SK-N-SH treated with all-trans-retinoic acid at 6 μM for 48 hours (cell line): ENCODE measurements at regions not wholly inside any gene's neighbourhood (a gene's known extent, or its start where the extent isn't known, plus 50 kb on each side); places are given as distances from the start of the nearest gene placed in this dataset.

Experiments
- ATAC-seq: fragments of 200-7000 bp; cut with Tn5 transposase; 3 replicates; pipeline ENCODE4 v1.9.1; 2020; ENCODE audit warnings: mild to moderate bottlenecking, moderate library complexity
- BACH2 ChIP-seq: fragments of 250-450 bp; sonication (Bioruptor Pico); IDR thresholded peaks from 2 replicates; pipeline ENCODE4 v1.9.0; 2021; ENCODE audit warnings: mild to moderate bottlenecking, borderline replicate concordance
- CSDC2 ChIP-seq: fragments of 250-450 bp; sonication (Bioruptor Pico); IDR thresholded peaks from 2 replicates; pipeline ENCODE4 v1.5.0; 2020; ENCODE audit warnings: mild to moderate bottlenecking, moderate library complexity
- ESRRG ChIP-seq: fragments of 250-450 bp; sonication (Bioruptor Pico); IDR thresholded peaks from 2 replicates; pipeline ENCODE4 v1.6.1; 2021; ENCODE audit warnings: mild to moderate bottlenecking
- GLIS3 ChIP-seq: fragments of 250-450 bp; sonication (Bioruptor Pico); IDR thresholded peaks from 2 replicates; pipeline ENCODE4 v1.5.0; 2020; ENCODE audit warnings: mild to moderate bottlenecking, moderate library complexity
- OSR1 ChIP-seq: fragments of 250-450 bp; sonication (Bioruptor Pico); IDR thresholded peaks from 2 replicates; pipeline ENCODE4 v1.8.0; 2022; ENCODE audit warnings: moderate library complexity, mild to moderate bottlenecking, inconsistent platforms
- RARB ChIP-seq: fragments of 250-450 bp; sonication (Bioruptor Pico); IDR thresholded peaks from 2 replicates; pipeline ENCODE4 v1.8.0; 2021; ENCODE audit warnings: mild to moderate bottlenecking, moderate library complexity
- SNAI2 ChIP-seq: fragments of 250-450 bp; sonication (Bioruptor Pico); IDR thresholded peaks from 2 replicates; pipeline ENCODE4 v1.5.0; 2020; ENCODE audit warnings: mild to moderate bottlenecking, moderate library complexity
- TCF4 ChIP-seq: fragments of 250-450 bp; sonication (Bioruptor Pico); IDR thresholded peaks from 2 replicates; pipeline ENCODE4 v1.8.0; 2021; ENCODE audit warnings: mild to moderate bottlenecking, moderate library complexity, borderline replicate concordance
- TOX ChIP-seq: fragments of 250-450 bp; sonication (Bioruptor Pico); IDR thresholded peaks from 2 replicates; pipeline ENCODE4 v1.8.0; 2021; ENCODE audit warnings: mild to moderate bottlenecking, moderate library complexity, borderline replicate concordance
- ZC3H10 ChIP-seq: fragments of 250-450 bp; sonication (Bioruptor Pico); IDR thresholded peaks from 2 replicates; pipeline ENCODE4 v1.5.1; 2021; ENCODE audit warnings: mild to moderate bottlenecking, moderate library complexity
- ZFP3 ChIP-seq: fragments of 250-450 bp; sonication (Bioruptor Pico); IDR thresholded peaks from 2 replicates; pipeline ENCODE4 v1.5.0; 2020; ENCODE audit warnings: mild to moderate bottlenecking, moderate library complexity
- ZFP30 ChIP-seq: fragments of 450-650 bp; formaldehyde crosslinking; IDR thresholded peaks from 2 replicates; pipeline ENCODE4 v1.5.0; 2022; ENCODE audit warnings: mild to moderate bottlenecking, moderate library complexity
- ZNF70 ChIP-seq: fragments of 450-650 bp; formaldehyde crosslinking; IDR thresholded peaks from 2 replicates; pipeline ENCODE4 v1.5.0; 2020; ENCODE audit warnings: mild to moderate bottlenecking, moderate library complexity
- ZNF8 ChIP-seq: fragments of 450-650 bp; formaldehyde crosslinking; IDR thresholded peaks from 2 replicates; pipeline ENCODE4 v1.5.0; 2020; ENCODE audit warnings: mild to moderate bottlenecking, moderate library complexity
- TF ChIP-seq, protein P1 (sequence below): fragments of 250-450 bp; sonication (Bioruptor Pico); IDR thresholded peaks from 2 replicates; pipeline ENCODE4 v1.8.0; 2020; ENCODE audit warnings: mild to moderate bottlenecking, moderate library complexity, borderline replicate concordance
- TF ChIP-seq, protein P2 (sequence below): fragments of 250-450 bp; sonication (Bioruptor Pico); IDR thresholded peaks from 2 replicates; pipeline ENCODE4 v1.5.0; 2020; ENCODE audit warnings: mild to moderate bottlenecking, moderate library complexity
- TF ChIP-seq, protein P3 (sequence below): fragments of 250-450 bp; sonication (Bioruptor Pico); IDR thresholded peaks from 2 replicates; pipeline ENCODE4 v1.5.1; 2021; ENCODE audit warnings: mild to moderate bottlenecking, moderate library complexity
- TF ChIP-seq, protein P4 (sequence below): fragments of 250-450 bp; sonication (Bioruptor Pico); IDR thresholded peaks from 2 replicates; pipeline ENCODE4 v1.5.1; 2020; ENCODE audit warnings: low read depth, mild to moderate bottlenecking, moderate library complexity
- TF ChIP-seq, protein P5 (sequence below): fragments of 250-450 bp; sonication (Bioruptor Pico); IDR thresholded peaks from 2 replicates; pipeline ENCODE4 v1.8.0; 2021; ENCODE audit warnings: low read depth, mild to moderate bottlenecking, moderate library complexity, borderline replicate concordance

DNA sequence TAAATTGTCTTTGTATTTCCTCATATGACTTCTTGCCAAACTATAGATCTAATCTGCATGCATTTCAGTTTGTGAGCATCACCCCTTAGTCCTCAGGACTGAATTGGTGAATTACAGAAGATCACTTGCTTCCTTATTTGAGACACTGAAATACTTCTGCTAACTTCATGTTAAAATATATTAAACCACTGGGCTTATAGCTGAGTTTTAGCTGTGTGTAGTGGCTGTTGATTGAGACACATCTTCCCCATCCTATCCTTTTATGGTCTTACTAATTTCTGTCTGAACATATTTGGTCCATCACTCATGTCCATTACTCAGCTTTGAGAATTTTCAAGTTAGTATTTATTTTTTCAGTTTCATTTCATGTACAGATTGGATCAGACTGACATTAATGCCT is 295.9 kb downstream of the PSAT1 start (continued):
- TF ChIP-seq, protein P1, sequence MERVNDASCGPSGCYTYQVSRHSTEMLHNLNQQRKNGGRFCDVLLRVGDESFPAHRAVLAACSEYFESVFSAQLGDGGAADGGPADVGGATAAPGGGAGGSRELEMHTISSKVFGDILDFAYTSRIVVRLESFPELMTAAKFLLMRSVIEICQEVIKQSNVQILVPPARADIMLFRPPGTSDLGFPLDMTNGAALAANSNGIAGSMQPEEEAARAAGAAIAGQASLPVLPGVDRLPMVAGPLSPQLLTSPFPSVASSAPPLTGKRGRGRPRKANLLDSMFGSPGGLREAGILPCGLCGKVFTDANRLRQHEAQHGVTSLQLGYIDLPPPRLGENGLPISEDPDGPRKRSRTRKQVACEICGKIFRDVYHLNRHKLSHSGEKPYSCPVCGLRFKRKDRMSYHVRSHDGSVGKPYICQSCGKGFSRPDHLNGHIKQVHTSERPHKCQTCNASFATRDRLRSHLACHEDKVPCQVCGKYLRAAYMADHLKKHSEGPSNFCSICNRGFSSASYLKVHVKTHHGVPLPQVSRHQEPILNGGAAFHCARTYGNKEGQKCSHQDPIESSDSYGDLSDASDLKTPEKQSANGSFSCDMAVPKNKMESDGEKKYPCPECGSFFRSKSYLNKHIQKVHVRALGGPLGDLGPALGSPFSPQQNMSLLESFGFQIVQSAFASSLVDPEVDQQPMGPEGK (CRISPR knock-in tag): no peak
- TF ChIP-seq ZFP3 (CRISPR knock-in tag) (no peak), ZNF70 (CRISPR knock-in tag) (no peak), BACH2 (no peak), ZNF8 (CRISPR knock-in tag) (no peak), CSDC2 (no peak)
- TF ChIP-seq, protein P2, sequence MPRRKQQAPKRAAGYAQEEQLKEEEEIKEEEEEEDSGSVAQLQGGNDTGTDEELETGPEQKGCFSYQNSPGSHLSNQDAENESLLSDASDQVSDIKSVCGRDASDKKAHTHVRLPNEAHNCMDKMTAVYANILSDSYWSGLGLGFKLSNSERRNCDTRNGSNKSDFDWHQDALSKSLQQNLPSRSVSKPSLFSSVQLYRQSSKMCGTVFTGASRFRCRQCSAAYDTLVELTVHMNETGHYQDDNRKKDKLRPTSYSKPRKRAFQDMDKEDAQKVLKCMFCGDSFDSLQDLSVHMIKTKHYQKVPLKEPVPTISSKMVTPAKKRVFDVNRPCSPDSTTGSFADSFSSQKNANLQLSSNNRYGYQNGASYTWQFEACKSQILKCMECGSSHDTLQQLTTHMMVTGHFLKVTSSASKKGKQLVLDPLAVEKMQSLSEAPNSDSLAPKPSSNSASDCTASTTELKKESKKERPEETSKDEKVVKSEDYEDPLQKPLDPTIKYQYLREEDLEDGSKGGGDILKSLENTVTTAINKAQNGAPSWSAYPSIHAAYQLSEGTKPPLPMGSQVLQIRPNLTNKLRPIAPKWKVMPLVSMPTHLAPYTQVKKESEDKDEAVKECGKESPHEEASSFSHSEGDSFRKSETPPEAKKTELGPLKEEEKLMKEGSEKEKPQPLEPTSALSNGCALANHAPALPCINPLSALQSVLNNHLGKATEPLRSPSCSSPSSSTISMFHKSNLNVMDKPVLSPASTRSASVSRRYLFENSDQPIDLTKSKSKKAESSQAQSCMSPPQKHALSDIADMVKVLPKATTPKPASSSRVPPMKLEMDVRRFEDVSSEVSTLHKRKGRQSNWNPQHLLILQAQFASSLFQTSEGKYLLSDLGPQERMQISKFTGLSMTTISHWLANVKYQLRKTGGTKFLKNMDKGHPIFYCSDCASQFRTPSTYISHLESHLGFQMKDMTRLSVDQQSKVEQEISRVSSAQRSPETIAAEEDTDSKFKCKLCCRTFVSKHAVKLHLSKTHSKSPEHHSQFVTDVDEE (CRISPR knock-in tag): no peak
- TF ChIP-seq, protein P3, sequence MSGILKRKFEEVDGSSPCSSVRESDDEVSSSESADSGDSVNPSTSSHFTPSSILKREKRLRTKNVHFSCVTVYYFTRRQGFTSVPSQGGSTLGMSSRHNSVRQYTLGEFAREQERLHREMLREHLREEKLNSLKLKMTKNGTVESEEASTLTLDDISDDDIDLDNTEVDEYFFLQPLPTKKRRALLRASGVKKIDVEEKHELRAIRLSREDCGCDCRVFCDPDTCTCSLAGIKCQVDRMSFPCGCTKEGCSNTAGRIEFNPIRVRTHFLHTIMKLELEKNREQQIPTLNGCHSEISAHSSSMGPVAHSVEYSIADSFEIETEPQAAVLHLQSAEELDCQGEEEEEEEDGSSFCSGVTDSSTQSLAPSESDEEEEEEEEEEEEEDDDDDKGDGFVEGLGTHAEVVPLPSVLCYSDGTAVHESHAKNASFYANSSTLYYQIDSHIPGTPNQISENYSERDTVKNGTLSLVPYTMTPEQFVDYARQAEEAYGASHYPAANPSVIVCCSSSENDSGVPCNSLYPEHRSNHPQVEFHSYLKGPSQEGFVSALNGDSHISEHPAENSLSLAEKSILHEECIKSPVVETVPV (CRISPR knock-in tag): no peak

DNA sequence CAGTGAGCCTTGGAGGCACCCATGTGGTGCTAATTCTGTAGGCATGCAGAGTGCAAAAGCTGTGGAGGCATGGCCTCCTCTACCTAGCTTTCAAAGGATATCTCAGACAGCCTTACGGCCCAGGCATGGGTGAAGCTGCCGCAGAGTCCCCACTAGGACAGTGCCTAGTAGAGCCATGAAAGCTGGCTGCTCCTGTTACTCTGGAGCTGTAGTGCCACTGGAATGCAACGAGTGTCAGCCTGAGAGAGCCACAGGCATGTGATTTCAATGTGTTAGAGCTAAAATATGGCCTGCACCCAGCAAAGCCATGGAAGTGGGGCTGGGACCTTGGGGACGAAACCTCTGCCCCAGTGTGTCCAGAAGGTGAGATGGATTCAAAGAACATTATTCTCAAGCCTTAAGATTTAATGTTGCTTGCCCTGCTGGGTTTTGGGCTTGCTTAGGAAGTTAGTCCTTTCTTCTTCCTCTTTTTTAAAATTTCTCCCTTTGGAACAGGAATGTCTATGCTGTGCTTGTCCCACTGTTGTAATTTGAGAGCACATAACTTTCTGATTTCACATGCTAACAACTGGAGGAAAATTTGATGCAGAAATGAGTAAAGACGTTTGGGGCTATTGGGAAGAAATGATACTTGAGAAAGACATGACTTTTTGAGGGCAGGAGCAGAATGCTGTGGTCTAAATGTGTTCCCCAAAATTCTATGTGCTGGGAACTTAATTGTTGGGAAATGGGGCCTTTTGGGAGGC is 298.4 kb downstream of the PSAT1 start:
- ATAC-seq: peak; percentile 50; the same call in 1 of the 3 replicates
- TF ChIP-seq, protein P4, sequence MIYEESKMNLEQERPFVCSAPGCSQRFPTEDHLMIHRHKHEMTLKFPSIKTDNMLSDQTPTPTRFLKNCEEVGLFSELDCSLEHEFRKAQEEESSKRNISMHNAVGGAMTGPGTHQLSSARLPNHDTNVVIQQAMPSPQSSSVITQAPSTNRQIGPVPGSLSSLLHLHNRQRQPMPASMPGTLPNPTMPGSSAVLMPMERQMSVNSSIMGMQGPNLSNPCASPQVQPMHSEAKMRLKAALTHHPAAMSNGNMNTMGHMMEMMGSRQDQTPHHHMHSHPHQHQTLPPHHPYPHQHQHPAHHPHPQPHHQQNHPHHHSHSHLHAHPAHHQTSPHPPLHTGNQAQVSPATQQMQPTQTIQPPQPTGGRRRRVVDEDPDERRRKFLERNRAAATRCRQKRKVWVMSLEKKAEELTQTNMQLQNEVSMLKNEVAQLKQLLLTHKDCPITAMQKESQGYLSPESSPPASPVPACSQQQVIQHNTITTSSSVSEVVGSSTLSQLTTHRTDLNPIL (CRISPR knock-in tag): no peak
- no peak for TF ChIP-seq ZFP3 (CRISPR knock-in tag)
- TF ChIP-seq SNAI2 (CRISPR knock-in tag): no peak
- TF ChIP-seq, protein P2 (CRISPR knock-in tag): no peak

DNA sequence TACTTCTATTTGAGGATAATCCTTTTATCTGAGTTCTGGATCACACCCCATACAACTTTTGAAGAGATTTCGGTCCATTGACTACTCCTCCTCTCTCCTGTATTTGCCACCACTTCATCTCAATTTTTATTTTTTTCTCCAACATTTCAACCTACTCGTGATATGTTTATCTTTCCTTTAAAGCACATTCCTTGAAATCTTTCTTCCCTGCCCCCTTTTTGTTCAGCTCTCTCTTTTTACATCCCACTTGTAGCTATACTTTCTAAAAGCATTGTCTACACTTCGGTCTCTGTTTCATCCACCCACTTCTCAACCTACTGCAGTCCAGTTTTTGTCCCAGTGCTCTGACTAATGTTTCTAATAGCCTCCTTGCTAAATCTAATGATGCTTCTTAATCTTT is 299.4 kb downstream of the PSAT1 start:
- no peak for TF ChIP-seq RARB (CRISPR knock-in tag)
- no peak for TF ChIP-seq ZC3H10
- no peak for TF ChIP-seq ZFP3 (CRISPR knock-in tag)
- TF ChIP-seq, protein P1 (CRISPR knock-in tag): no peak
- TF ChIP-seq TCF4 (CRISPR knock-in tag): no peak
- no peak for TF ChIP-seq CSDC2
- TF ChIP-seq OSR1 (CRISPR knock-in tag): no peak
- no peak for TF ChIP-seq TOX (CRISPR knock-in tag)
- TF ChIP-seq ZFP30 (CRISPR knock-in tag): no peak
- TF ChIP-seq GLIS3: no peak
- TF ChIP-seq ESRRG (CRISPR knock-in tag): no peak
- TF ChIP-seq, protein P5, sequence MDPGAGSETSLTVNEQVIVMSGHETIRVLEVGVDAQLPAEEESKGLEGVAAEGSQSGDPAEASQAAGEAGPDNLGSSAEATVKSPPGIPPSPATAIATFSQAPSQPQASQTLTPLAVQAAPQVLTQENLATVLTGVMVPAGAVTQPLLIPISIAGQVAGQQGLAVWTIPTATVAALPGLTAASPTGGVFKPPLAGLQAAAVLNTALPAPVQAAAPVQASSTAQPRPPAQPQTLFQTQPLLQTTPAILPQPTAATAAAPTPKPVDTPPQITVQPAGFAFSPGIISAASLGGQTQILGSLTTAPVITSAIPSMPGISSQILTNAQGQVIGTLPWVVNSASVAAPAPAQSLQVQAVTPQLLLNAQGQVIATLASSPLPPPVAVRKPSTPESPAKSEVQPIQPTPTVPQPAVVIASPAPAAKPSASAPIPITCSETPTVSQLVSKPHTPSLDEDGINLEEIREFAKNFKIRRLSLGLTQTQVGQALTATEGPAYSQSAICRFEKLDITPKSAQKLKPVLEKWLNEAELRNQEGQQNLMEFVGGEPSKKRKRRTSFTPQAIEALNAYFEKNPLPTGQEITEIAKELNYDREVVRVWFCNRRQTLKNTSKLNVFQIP (CRISPR knock-in tag): no peak
- TF ChIP-seq, protein P2 (CRISPR knock-in tag): no peak
- no peak for TF ChIP-seq SNAI2 (CRISPR knock-in tag)
- TF ChIP-seq ZNF8 (CRISPR knock-in tag): no peak
- no peak for TF ChIP-seq BACH2
- ATAC-seq: no peak
